Vagina (tissue), 2 donors: ENCODE measurements at regions not wholly inside any gene's neighbourhood (a gene's known extent, or its start where the extent isn't known, plus 50 kb on each side); places are given as distances from the start of the nearest gene placed in this dataset.

Experiments
- POLR2A ChIP-seq, 2 donors: fragments of 450-650 bp; IDR thresholded peaks; one replicate each; pipeline ENCODE4 v1.6.1; 2017; ENCODE audit warnings: antibody characterized with exemption in 2 of 2, mild to moderate bottlenecking in 2 of 2, moderate library complexity in 2 of 2
- TF ChIP-seq, protein P1 (sequence below), 3 experiments: fragments of 450-650 bp in 2 of 3; fragments of 200-600 bp in 1 of 3; sonication (generic) in 1 of 3; IDR thresholded peaks; one replicate each; pipeline ENCODE4 v1.5.1; 2017 to 2019; ENCODE audit warnings: antibody characterized with exemption in 3 of 3, mild to moderate bottlenecking in 2 of 3, moderate library complexity in 2 of 3

DNA sequence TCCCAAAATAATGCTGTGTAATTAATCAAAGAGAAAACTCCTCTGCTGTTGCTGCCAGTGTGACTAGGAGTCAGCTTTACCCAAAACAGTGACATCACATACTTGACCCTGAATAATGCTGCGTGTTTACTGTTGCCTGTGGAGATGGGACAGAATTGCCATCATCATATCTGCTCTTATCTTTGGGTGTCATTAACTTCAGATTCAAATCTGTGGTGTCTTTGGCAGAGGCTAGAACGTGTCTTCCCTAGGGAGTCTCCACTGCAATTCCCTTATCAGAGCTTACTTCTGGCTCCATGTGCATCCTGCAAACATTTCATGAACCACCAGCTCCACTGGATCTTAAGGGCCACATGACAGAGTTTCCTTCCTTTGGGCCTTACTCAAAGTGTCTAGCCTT, 88.9 kb upstream of the MRPS30 start:
- TF ChIP-seq, protein P1, sequence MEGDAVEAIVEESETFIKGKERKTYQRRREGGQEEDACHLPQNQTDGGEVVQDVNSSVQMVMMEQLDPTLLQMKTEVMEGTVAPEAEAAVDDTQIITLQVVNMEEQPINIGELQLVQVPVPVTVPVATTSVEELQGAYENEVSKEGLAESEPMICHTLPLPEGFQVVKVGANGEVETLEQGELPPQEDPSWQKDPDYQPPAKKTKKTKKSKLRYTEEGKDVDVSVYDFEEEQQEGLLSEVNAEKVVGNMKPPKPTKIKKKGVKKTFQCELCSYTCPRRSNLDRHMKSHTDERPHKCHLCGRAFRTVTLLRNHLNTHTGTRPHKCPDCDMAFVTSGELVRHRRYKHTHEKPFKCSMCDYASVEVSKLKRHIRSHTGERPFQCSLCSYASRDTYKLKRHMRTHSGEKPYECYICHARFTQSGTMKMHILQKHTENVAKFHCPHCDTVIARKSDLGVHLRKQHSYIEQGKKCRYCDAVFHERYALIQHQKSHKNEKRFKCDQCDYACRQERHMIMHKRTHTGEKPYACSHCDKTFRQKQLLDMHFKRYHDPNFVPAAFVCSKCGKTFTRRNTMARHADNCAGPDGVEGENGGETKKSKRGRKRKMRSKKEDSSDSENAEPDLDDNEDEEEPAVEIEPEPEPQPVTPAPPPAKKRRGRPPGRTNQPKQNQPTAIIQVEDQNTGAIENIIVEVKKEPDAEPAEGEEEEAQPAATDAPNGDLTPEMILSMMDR (IDR thresholded peaks at IDR 0.05), result no peak
- no peak for TF ChIP-seq POLR2A (IDR thresholded peaks at IDR 0.05)
